Activated naive CD8-positive, alpha-beta T cell treated with anti-CD3 and anti-CD28 coated beads for 36 hours (primary cell): ENCODE measurements at regions not wholly inside any gene's neighbourhood (a gene's known extent, or its start where the extent isn't known, plus 50 kb on each side); places are given as distances from the start of the nearest gene placed in this dataset.
"Not testable (repeated sequence)": the region's sequence is repeated elsewhere in the genome, so short reads cannot be mapped to it uniquely, and the experiment has no call there.

Experiments
- DNase-seq: peaks from one replicate; pipeline ENCODE4 v3.0.0; 2021
- H3K27ac Mint-ChIP-seq: one replicate; pipeline ENCODE4 v1.8.0; 2022; ENCODE audit warnings: mild to moderate bottlenecking, moderate library complexity, mixed read lengths
- H3K27me3 Mint-ChIP-seq: one replicate; pipeline ENCODE4 v1.8.0; 2022; ENCODE audit warnings: mild to moderate bottlenecking, mixed read lengths
- H3K36me3 Mint-ChIP-seq: one replicate; pipeline ENCODE4 v1.8.0; 2021; ENCODE audit warnings: mild to moderate bottlenecking, mixed read lengths
- H3K4me1 Mint-ChIP-seq: one replicate; pipeline ENCODE4 v1.8.0; 2021; ENCODE audit warnings: mixed read lengths
- H3K4me3 Mint-ChIP-seq: one replicate; pipeline ENCODE4 v1.8.0; 2022; ENCODE audit warnings: mild to moderate bottlenecking, moderate library complexity, mixed read lengths
- H3K9me3 Mint-ChIP-seq: one replicate; pipeline ENCODE4 v1.8.0; 2022; ENCODE audit warnings: mixed read lengths

- Mint-ChIP-seq H3K9me3 (no peaks in the 10 kb centered on the region), H3K27ac (no peak overlapping the region), H3K36me3 (no peaks in the 10 kb centered on the region), H3K27me3 (no peaks in the 10 kb centered on the region), H3K4me3 (no peak overlapping the region), H3K4me1 (no peaks in the 10 kb centered on the region)
- DNase-seq = no peak
Measured at GRCh38 chr2:16034151-16034974, 94.0 kb downstream of the MYCN start.

- H3K4me1 Mint-ChIP-seq = no peaks in the 10 kb centered on the region
- H3K27ac Mint-ChIP-seq = no peak overlapping the region
- no peaks in the 10 kb centered on the region for H3K36me3 Mint-ChIP-seq
- no peak for DNase-seq
- no peaks in the 10 kb centered on the region for H3K27me3 Mint-ChIP-seq
- H3K4me3 Mint-ChIP-seq = no peak overlapping the region
- no peaks in the 10 kb centered on the region for H3K9me3 Mint-ChIP-seq
Measured at GRCh38 chr2:16033032-16033293, 92.6 kb downstream of the MYCN start.

- Mint-ChIP-seq H3K4me1 (no peaks in the 10 kb centered on the region), H3K27me3 (no peaks in the 10 kb centered on the region), H3K27ac (no peak overlapping the region), H3K36me3 (no peaks in the 10 kb centered on the region), H3K9me3 (no peaks in the 10 kb centered on the region), H3K4me3 (no peak overlapping the region)
- DNase-seq = no peak
Measured at GRCh38 chr2:16032282-16033031, 92.1 kb downstream of the MYCN start.

GRCh38 chr2:16031848-16032159 is 91.5 kb downstream of the MYCN start:
- Mint-ChIP-seq H3K36me3 (no peaks in the 10 kb centered on the region), H3K27me3 (no peaks in the 10 kb centered on the region), H3K27ac (no peak overlapping the region), H3K4me1 (no peaks in the 10 kb centered on the region), H3K9me3 (no peaks in the 10 kb centered on the region), H3K4me3 (no peak overlapping the region)
- no peak for DNase-seq

- Mint-ChIP-seq H3K36me3 (no peaks in the 10 kb centered on the region), H3K27me3 (no peaks in the 10 kb centered on the region), H3K27ac (no peak overlapping the region), H3K4me3 (no peak overlapping the region), H3K9me3 (no peaks in the 10 kb centered on the region), H3K4me1 (no peaks in the 10 kb centered on the region)
- DNase-seq = no peak
Measured at GRCh38 chr2:16031058-16031847, 90.9 kb downstream of the MYCN start.

- H3K27ac Mint-ChIP-seq = no peak overlapping the region
- no peak for DNase-seq
- no peaks in the 10 kb centered on the region for H3K27me3 Mint-ChIP-seq
- H3K9me3 Mint-ChIP-seq = no peaks in the 10 kb centered on the region
- H3K4me3 Mint-ChIP-seq = no peak overlapping the region
- no peaks in the 10 kb centered on the region for H3K4me1 Mint-ChIP-seq
- no peaks in the 10 kb centered on the region for H3K36me3 Mint-ChIP-seq
Measured at GRCh38 chr2:16030206-16031057, 90.1 kb downstream of the MYCN start.

- no peaks in the 10 kb centered on the region for H3K4me1 Mint-ChIP-seq
- H3K4me3 Mint-ChIP-seq = no peak overlapping the region
- no peaks in the 10 kb centered on the region for H3K9me3 Mint-ChIP-seq
- no peaks in the 10 kb centered on the region for H3K36me3 Mint-ChIP-seq
- no peak for DNase-seq
- no peaks in the 10 kb centered on the region for H3K27me3 Mint-ChIP-seq
- no peak overlapping the region for H3K27ac Mint-ChIP-seq
Measured at GRCh38 chr2:16028644-16029043, 88.3 kb downstream of the MYCN start.

- Mint-ChIP-seq H3K4me1 (no peaks in the 10 kb centered on the region), H3K36me3 (no peaks in the 10 kb centered on the region), H3K9me3 (no peaks in the 10 kb centered on the region), H3K4me3 (no peak overlapping the region), H3K27ac (no peak overlapping the region), H3K27me3 (peaks cover 4% of the 10 kb centered on the region)
- no peak for DNase-seq
Measured at GRCh38 chr2:16026816-16027501, 86.6 kb downstream of the MYCN start.

GRCh38 chr2:16025876-16026640 is 85.7 kb downstream of the MYCN start:
- H3K27me3 Mint-ChIP-seq = peaks cover 4% of the 10 kb centered on the region
- H3K27ac Mint-ChIP-seq = no peak overlapping the region
- no peak for DNase-seq
- H3K9me3 Mint-ChIP-seq = no peaks in the 10 kb centered on the region
- H3K4me1 Mint-ChIP-seq = no peaks in the 10 kb centered on the region
- no peak overlapping the region for H3K4me3 Mint-ChIP-seq
- no peaks in the 10 kb centered on the region for H3K36me3 Mint-ChIP-seq

GRCh38 chr2:16025211-16025875 is 85.0 kb downstream of the MYCN start:
- no peaks in the 10 kb centered on the region for H3K9me3 Mint-ChIP-seq
- H3K4me1 Mint-ChIP-seq = no peaks in the 10 kb centered on the region
- H3K27ac Mint-ChIP-seq = no peak overlapping the region
- no peak overlapping the region for H3K4me3 Mint-ChIP-seq
- peaks cover 4% of the 10 kb centered on the region for H3K27me3 Mint-ChIP-seq
- DNase-seq = no peak
- no peaks in the 10 kb centered on the region for H3K36me3 Mint-ChIP-seq

GRCh38 chr2:16024628-16025027 is 84.3 kb downstream of the MYCN start:
- not testable (repeated sequence) for H3K9me3 Mint-ChIP-seq, H3K27me3 Mint-ChIP-seq, H3K36me3 Mint-ChIP-seq, H3K27ac Mint-ChIP-seq, DNase-seq, H3K4me3 Mint-ChIP-seq, H3K4me1 Mint-ChIP-seq

GRCh38 chr2:16023506-16024360 is 83.4 kb downstream of the MYCN start:
- Mint-ChIP-seq H3K27me3 (peaks cover 4% of the 10 kb centered on the region), H3K27ac (no peak overlapping the region), H3K9me3 (no peaks in the 10 kb centered on the region), H3K4me1 (no peaks in the 10 kb centered on the region), H3K36me3 (no peaks in the 10 kb centered on the region), H3K4me3 (no peak overlapping the region)
- DNase-seq = no peak
